ENCODE measurements at regions not wholly inside any gene's neighbourhood (a gene's known extent, or its start where the extent isn't known, plus 50 kb on each side); places are given as distances from the start of the nearest gene placed in this dataset.
A peak's percentile ranks its signal among the peaks of the same experiment; 100 is the strongest.

- Histone ChIP-seq H3K4me3 (ENCODE audit: low read depth, low read length, poor library complexity, severe bottlenecking) (no peak overlapping the region), H3K4me1 (ENCODE audit: insufficient read depth, low read length, poor library complexity, severe bottlenecking) (peaks cover 5% of the 10 kb centered on the region), H3K36me3 (ENCODE audit: insufficient read depth, low read length, poor library complexity, severe bottlenecking) (no peaks in the 10 kb centered on the region), H3K27me3 (replicated peaks; ENCODE audit: insufficient read depth, low read depth, low read length, poor library complexity) (no peaks in the 10 kb centered on the region), H3K27ac (ENCODE audit: low read depth, low read length, poor library complexity, severe bottlenecking) (no peak overlapping the region), H3K9me3 (ENCODE audit: low read depth, low read length, poor library complexity, severe bottlenecking) (no peaks in the 10 kb centered on the region)
- TF ChIP-seq CTCF (conservative IDR thresholded peaks at IDR 0.05; ENCODE audit: low read depth, low read length) = no peak
- no peak for TF ChIP-seq EZH2 (IDR thresholded peaks at IDR 0.05; ENCODE audit: borderline replicate concordance, low read depth, low read length, poor library complexity, severe bottlenecking)
- intact Hi-C loops (cut with micrococcal nuclease; ENCODE audit: unreplicated experiment) = no loop called here
- POLR2A ChIA-PET (ENCODE audit: low non-redundant PET) = no interaction called here
- no TSS peak for BruUV-seq (replicated peaks)
- DNase-seq (ENCODE audit: low spot score) = no peak
- CTCF ChIA-PET = no interaction called here
Measured at GRCh38 chr9:99433095-99433494, 211.0 kb downstream of the SEC61B start.

- H3K9me3 ChIP-seq (ENCODE audit: low read depth, low read length, poor library complexity, severe bottlenecking) = no peaks in the 10 kb centered on the region
- no TSS peak for BruUV-seq (replicated peaks)
- CTCF ChIA-PET = no interaction called here
- DNase-seq (ENCODE audit: low spot score) = peak; percentile 61
- no peaks in the 10 kb centered on the region for H3K36me3 ChIP-seq (ENCODE audit: insufficient read depth, low read length, poor library complexity, severe bottlenecking)
- no peaks in the 10 kb centered on the region for H3K27me3 ChIP-seq (replicated peaks; ENCODE audit: insufficient read depth, low read depth, low read length, poor library complexity)
- H3K27ac ChIP-seq (ENCODE audit: low read depth, low read length, poor library complexity, severe bottlenecking) = no peak overlapping the region
- H3K4me1 ChIP-seq (ENCODE audit: insufficient read depth, low read length, poor library complexity, severe bottlenecking) = peaks cover 5% of the 10 kb centered on the region
- intact Hi-C loops (cut with micrococcal nuclease; ENCODE audit: unreplicated experiment) = no loop called here
- H3K4me3 ChIP-seq (ENCODE audit: low read depth, low read length, poor library complexity, severe bottlenecking) = no peak overlapping the region
- POLR2A ChIA-PET (ENCODE audit: low non-redundant PET) = no interaction called here
- TF ChIP-seq EZH2 (IDR thresholded peaks at IDR 0.05; ENCODE audit: borderline replicate concordance, low read depth, low read length, poor library complexity, severe bottlenecking) (no peak), CTCF (conservative IDR thresholded peaks at IDR 0.05; ENCODE audit: low read depth, low read length) (no peak)
Measured at GRCh38 chr9:99433555-99433954, 211.5 kb downstream of the SEC61B start.

GRCh38 chr9:99436616-99437015 is 214.5 kb downstream of the SEC61B start:
- CTCF ChIA-PET = no interaction called here
- Histone ChIP-seq H3K27me3 (replicated peaks; ENCODE audit: insufficient read depth, low read depth, low read length, poor library complexity) (no peaks in the 10 kb centered on the region), H3K4me3 (ENCODE audit: low read depth, low read length, poor library complexity, severe bottlenecking) (no peak overlapping the region), H3K9me3 (ENCODE audit: low read depth, low read length, poor library complexity, severe bottlenecking) (no peaks in the 10 kb centered on the region), H3K4me1 (ENCODE audit: insufficient read depth, low read length, poor library complexity, severe bottlenecking) (no peaks in the 10 kb centered on the region), H3K36me3 (ENCODE audit: insufficient read depth, low read length, poor library complexity, severe bottlenecking) (no peaks in the 10 kb centered on the region), H3K27ac (ENCODE audit: low read depth, low read length, poor library complexity, severe bottlenecking) (no peak overlapping the region)
- no peak for TF ChIP-seq EZH2 (IDR thresholded peaks at IDR 0.05; ENCODE audit: borderline replicate concordance, low read depth, low read length, poor library complexity, severe bottlenecking)
- no peak for TF ChIP-seq CTCF (conservative IDR thresholded peaks at IDR 0.05; ENCODE audit: low read depth, low read length)
- intact Hi-C loops (cut with micrococcal nuclease; ENCODE audit: unreplicated experiment) = no loop called here
- POLR2A ChIA-PET (ENCODE audit: low non-redundant PET) = no interaction called here
- DNase-seq (ENCODE audit: low spot score) = no peak
- BruUV-seq (replicated peaks) = no TSS peak

All from A673 (cell line).